NB4 (cell line): ENCODE measurements at regions not wholly inside any gene's neighbourhood (a gene's known extent, or its start where the extent isn't known, plus 50 kb on each side); places are given as distances from the start of the nearest gene placed in this dataset.

Experiments
- TF ChIP-seq, protein P1 (sequence below): IDR thresholded peaks from one replicate; pipeline ENCODE4 v1.5.1; 2012; ENCODE audit warnings: low read depth, low read length
- TF ChIP-seq, protein P2 (sequence below): IDR thresholded peaks from 2 replicates; pipeline ENCODE4 v1.6.1; 2011; ENCODE audit warnings: low read depth, low read length

DNA sequence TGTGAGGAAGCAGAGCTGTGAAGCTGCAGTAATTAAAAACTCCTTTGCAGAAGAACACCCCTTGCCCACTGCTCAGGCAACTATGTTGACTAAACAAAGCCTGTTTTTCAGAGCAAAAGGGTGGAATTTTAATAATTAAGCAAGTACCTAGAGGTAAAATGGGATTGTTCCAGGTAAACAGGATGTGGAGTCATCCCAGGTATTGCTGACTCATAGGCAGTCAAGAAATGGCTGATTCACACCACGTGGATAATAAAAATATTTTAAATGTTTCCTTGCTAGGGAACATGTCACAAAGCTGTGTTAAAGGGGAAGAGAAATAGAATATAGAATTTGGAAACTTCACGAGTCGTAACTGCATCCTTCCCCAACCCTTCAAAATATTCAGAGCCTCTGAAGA, 491.8 kb downstream of the BTBD3 start:
- TF ChIP-seq, protein P1, sequence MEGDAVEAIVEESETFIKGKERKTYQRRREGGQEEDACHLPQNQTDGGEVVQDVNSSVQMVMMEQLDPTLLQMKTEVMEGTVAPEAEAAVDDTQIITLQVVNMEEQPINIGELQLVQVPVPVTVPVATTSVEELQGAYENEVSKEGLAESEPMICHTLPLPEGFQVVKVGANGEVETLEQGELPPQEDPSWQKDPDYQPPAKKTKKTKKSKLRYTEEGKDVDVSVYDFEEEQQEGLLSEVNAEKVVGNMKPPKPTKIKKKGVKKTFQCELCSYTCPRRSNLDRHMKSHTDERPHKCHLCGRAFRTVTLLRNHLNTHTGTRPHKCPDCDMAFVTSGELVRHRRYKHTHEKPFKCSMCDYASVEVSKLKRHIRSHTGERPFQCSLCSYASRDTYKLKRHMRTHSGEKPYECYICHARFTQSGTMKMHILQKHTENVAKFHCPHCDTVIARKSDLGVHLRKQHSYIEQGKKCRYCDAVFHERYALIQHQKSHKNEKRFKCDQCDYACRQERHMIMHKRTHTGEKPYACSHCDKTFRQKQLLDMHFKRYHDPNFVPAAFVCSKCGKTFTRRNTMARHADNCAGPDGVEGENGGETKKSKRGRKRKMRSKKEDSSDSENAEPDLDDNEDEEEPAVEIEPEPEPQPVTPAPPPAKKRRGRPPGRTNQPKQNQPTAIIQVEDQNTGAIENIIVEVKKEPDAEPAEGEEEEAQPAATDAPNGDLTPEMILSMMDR = no peak
- TF ChIP-seq, protein P2, sequence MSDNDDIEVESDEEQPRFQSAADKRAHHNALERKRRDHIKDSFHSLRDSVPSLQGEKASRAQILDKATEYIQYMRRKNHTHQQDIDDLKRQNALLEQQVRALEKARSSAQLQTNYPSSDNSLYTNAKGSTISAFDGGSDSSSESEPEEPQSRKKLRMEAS = no peak
